Fibroblast of lung (primary cell): ENCODE measurements at regions not wholly inside any gene's neighbourhood (a gene's known extent, or its start where the extent isn't known, plus 50 kb on each side); places are given as distances from the start of the nearest gene placed in this dataset.
A peak's percentile ranks its signal among the peaks of the same experiment; 100 is the strongest.
"Not testable (repeated sequence)": the region's sequence is repeated elsewhere in the genome, so short reads cannot be mapped to it uniquely, and the experiment has no call there.

Source experiments
- DNase-seq, 2 donors: peaks; one replicate each; pipeline versions ENCODE4 v3.0.0 to v3.0.0-alpha.2; 2010; ENCODE audit warnings: low read depth in 2 of 2
- H2AFZ ChIP-seq: 2 replicates; pipeline ENCODE4 v1.5.1; 2012; ENCODE audit warnings: low read length, control low read depth, inconsistent platforms
- H3K27ac ChIP-seq: 2 replicates; pipeline ENCODE4 v1.5.1; 2011; ENCODE audit warnings: low read length, control low read depth; ENCODE audit not compliant: insufficient read depth
- H3K27me3 ChIP-seq: 2 replicates; pipeline ENCODE4 v1.5.1; 2011; ENCODE audit warnings: mild to moderate bottlenecking, low read length; ENCODE audit not compliant: control insufficient read depth, insufficient read depth
- H3K36me3 ChIP-seq: 2 replicates; pipeline ENCODE4 v1.5.1; 2011; ENCODE audit warnings: low read length; ENCODE audit not compliant: control insufficient read depth, insufficient read depth
- H3K4me1 ChIP-seq: 2 replicates; pipeline ENCODE4 v1.5.1; 2011; ENCODE audit warnings: low read length; ENCODE audit not compliant: control insufficient read depth, insufficient read depth; ENCODE audit errors: extremely low read depth
- H3K4me2 ChIP-seq: 2 replicates; pipeline ENCODE4 v1.5.1; 2011; ENCODE audit warnings: low read length, control low read depth; ENCODE audit not compliant: insufficient read depth; ENCODE audit errors: extremely low read depth
- H3K4me3 ChIP-seq, 4 experiments: fragments of 200-600 bp in 1 of 4; sonication (generic) in 1 of 4; replicated peaks in 1 of 4; 2 replicates each; pipeline ENCODE4 v1.5.1; 2011 to 2016; ENCODE audit warnings: low read length in 4 of 4, low read depth in 3 of 4, mild to moderate bottlenecking in 3 of 4, control low read depth in 2 of 4, inconsistent platforms in 1 of 4, mixed read lengths in 1 of 4; ENCODE audit not compliant: insufficient read depth in 1 of 4; ENCODE audit errors: control extremely low read depth in 1 of 4
- H3K79me2 ChIP-seq: 2 replicates; pipeline ENCODE4 v1.5.1; 2012; ENCODE audit warnings: mild to moderate bottlenecking, low read length, inconsistent platforms; ENCODE audit not compliant: control insufficient read depth, insufficient read depth
- H3K9ac ChIP-seq: 2 replicates; pipeline ENCODE4 v1.5.1; 2011; ENCODE audit warnings: mild to moderate bottlenecking, low read length, control low read depth; ENCODE audit not compliant: insufficient read depth
- H3K9me3 ChIP-seq: 2 replicates; pipeline ENCODE4 v1.5.1; 2012; ENCODE audit warnings: low read depth, low read length; ENCODE audit not compliant: control insufficient read depth, insufficient read depth
- H4K20me1 ChIP-seq: 2 replicates; pipeline ENCODE4 v1.5.1; 2011; ENCODE audit warnings: low read length; ENCODE audit not compliant: control insufficient read depth, insufficient read depth; ENCODE audit errors: extremely low read depth
- EZH2 ChIP-seq: IDR thresholded peaks from 2 replicates; pipeline ENCODE4 v1.5.1; 2012; ENCODE audit warnings: low read length, control low read depth, mild to moderate bottlenecking; ENCODE audit errors: missing control alignments
- TF ChIP-seq, protein P1 (sequence below), 2 donors: IDR thresholded peaks in 1 of 2; conservative IDR thresholded peaks in 1 of 2; 1 replicate in 1 of 2; 2 replicates in 1 of 2; pipeline ENCODE4 v1.5.1; 2011 to 2012; ENCODE audit warnings: low read length in 2 of 2, control low read depth in 1 of 2, inconsistent platforms in 1 of 2, low read depth in 1 of 2, mild to moderate bottlenecking in 1 of 2

DNA sequence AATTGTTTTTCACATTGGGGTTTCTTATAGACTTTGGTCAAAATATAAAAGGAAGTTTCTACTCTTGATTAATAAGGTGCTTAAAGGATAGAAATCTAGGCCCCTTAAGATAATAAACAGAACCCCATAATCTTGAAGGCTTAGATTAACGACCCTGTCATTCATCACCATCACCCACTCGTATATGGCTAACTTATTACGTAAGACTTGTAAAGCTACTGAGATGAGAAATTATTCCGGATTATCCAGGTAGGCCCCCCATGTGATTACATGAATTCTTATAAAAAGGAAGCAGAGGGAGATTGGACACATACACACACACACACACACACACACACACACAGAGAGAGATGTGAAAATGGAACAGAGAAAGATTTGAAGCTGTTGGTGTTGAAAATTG is 1489.2 kb upstream of the TENM4 start:
- H3K27me3 ChIP-seq: no peaks in the 10 kb centered on the region
- TF ChIP-seq, protein P1, sequence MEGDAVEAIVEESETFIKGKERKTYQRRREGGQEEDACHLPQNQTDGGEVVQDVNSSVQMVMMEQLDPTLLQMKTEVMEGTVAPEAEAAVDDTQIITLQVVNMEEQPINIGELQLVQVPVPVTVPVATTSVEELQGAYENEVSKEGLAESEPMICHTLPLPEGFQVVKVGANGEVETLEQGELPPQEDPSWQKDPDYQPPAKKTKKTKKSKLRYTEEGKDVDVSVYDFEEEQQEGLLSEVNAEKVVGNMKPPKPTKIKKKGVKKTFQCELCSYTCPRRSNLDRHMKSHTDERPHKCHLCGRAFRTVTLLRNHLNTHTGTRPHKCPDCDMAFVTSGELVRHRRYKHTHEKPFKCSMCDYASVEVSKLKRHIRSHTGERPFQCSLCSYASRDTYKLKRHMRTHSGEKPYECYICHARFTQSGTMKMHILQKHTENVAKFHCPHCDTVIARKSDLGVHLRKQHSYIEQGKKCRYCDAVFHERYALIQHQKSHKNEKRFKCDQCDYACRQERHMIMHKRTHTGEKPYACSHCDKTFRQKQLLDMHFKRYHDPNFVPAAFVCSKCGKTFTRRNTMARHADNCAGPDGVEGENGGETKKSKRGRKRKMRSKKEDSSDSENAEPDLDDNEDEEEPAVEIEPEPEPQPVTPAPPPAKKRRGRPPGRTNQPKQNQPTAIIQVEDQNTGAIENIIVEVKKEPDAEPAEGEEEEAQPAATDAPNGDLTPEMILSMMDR (conservative IDR thresholded peaks at IDR 0.05 in 1 of 2, IDR thresholded peaks at IDR 0.05 in 1 of 2; ENCODE audit: low read depth in 1 of 2, low read length in 2 of 2): no peak
- no peak for TF ChIP-seq EZH2
- no peak overlapping the region for H3K9ac ChIP-seq
- H3K4me1 ChIP-seq: no peaks in the 10 kb centered on the region
- H3K4me3 ChIP-seq: no peak overlapping the region
- no peak overlapping the region for H3K4me2 ChIP-seq
- H3K9me3 ChIP-seq: no peaks in the 10 kb centered on the region
- no peaks in the 10 kb centered on the region for H3K36me3 ChIP-seq
- no peak overlapping the region for H3K27ac ChIP-seq
- H2AFZ ChIP-seq: no peak overlapping the region
- no peaks in the 10 kb centered on the region for H3K79me2 ChIP-seq
- no peaks in the 10 kb centered on the region for H4K20me1 ChIP-seq
- no peak for DNase-seq

DNA sequence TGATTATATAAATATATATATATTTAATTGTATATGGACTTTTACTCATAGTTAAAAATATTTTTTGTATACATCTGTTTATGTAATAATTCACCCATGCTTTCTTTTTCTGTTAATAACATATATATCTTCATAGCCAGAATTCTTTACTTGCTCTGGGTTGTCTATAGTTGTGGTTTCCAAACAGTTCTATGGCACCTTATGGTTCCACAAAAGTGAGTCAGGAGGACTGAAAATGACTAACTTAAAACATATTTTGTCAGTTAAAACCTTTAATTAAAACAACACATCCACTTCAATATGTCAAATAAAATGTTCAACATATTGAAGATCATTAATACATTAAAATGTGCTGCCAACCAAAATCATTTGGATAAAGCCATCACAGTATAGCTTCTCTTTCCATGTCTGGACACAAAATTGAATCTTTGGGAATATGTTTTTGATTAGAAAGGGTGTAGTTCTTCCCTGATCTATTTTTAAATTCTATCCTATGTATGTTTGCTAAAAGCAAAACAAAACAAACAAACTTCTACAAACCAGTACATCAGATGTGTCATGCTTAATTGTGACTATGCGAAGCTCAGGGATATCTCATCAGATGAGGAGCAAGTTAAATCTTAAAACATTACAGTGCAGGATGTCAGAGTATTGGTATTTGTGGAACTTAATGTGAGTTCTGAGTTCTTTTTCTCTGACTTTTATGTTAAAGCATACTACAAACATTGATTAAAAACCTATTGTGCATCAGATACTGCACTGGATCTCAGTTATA is 1488.4 kb upstream of the TENM4 start:
- no peaks in the 10 kb centered on the region for H3K9me3 ChIP-seq
- no peaks in the 10 kb centered on the region for H3K36me3 ChIP-seq
- no peak overlapping the region for H3K4me3 ChIP-seq
- no peak overlapping the region for H2AFZ ChIP-seq
- no peak for TF ChIP-seq EZH2
- TF ChIP-seq, protein P1 (conservative IDR thresholded peaks at IDR 0.05 in 1 of 2, IDR thresholded peaks at IDR 0.05 in 1 of 2; ENCODE audit: low read depth in 1 of 2, low read length in 2 of 2): no peak
- H3K9ac ChIP-seq: no peak overlapping the region
- H3K4me1 ChIP-seq: no peaks in the 10 kb centered on the region
- no peaks in the 10 kb centered on the region for H3K27me3 ChIP-seq
- H3K79me2 ChIP-seq: no peaks in the 10 kb centered on the region
- H3K27ac ChIP-seq: no peak overlapping the region
- no peak overlapping the region for H3K4me2 ChIP-seq
- H4K20me1 ChIP-seq: no peaks in the 10 kb centered on the region
- DNase-seq: no peak

DNA sequence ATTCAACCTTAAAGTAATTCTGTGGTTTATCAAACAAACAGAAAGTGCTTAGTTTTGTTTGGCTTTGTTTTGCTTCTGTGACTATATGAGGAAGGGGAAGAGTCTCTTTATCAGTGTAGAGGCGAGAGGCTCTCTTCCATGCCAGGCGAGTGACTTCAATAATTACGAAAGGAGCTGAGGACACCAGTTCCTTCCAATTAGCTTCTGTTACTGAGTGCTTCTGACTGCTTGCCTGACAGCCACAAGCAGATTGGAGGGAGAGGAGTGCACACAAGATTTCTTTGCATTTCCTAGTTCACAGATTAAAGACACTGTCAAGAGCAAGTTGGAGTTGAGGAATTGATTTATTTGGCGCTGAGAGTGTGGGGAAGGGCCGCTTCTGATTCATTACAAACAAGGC is 1484.5 kb upstream of the TENM4 start:
- Histone ChIP-seq H2AFZ (no peak overlapping the region), H3K9ac (no peak overlapping the region), H3K36me3 (no peaks in the 10 kb centered on the region), H3K27me3 (no peaks in the 10 kb centered on the region), H4K20me1 (no peaks in the 10 kb centered on the region), H3K4me3 (no peak overlapping the region), H3K27ac (no peak overlapping the region), H3K9me3 (no peaks in the 10 kb centered on the region), H3K4me2 (no peak overlapping the region), H3K4me1 (no peaks in the 10 kb centered on the region), H3K79me2 (no peaks in the 10 kb centered on the region)
- peak in 1 of 2 donors; percentile 8 for DNase-seq
- TF ChIP-seq, protein P1 (conservative IDR thresholded peaks at IDR 0.05 in 1 of 2, IDR thresholded peaks at IDR 0.05 in 1 of 2; ENCODE audit: low read depth in 1 of 2, low read length in 2 of 2): no peak
- TF ChIP-seq EZH2: no peak

- H3K79me2 ChIP-seq, DNase-seq, H3K9me3 ChIP-seq, H3K4me3 ChIP-seq, H3K4me1 ChIP-seq, H3K4me2 ChIP-seq, H2AFZ ChIP-seq, H4K20me1 ChIP-seq, H3K27ac ChIP-seq, H3K27me3 ChIP-seq, H3K36me3 ChIP-seq, H3K9ac ChIP-seq: not testable (repeated sequence)
These were observed 1480.5 kb upstream of the TENM4 start for GRCh38 chr11:80921310-80921709.
